ENCODE measurements at regions not wholly inside any gene's neighbourhood (a gene's known extent, or its start where the extent isn't known, plus 50 kb on each side); places are given as distances from the start of the nearest gene placed in this dataset.

DNA sequence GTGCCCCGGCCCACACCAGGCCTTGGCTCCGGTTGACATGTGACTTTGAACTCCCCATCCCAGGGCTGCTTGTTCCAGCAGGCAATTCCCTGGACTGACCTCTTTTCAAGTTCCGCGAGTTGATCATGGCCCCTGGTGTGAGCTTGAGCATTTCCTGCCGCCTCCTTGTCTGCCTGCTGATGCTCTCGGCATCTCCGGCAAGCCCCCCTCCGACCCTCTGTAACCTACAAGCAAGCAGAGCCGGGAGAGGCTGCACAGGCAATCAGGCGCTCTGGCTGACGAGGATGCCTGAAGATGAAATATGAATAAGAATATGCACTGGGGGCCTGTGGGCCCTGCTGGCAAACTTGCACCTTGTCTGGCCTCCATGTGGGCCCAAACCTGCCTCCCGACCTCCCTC, 304.9 kb upstream of the MKI67 start:
- ChIA-PET POLR2A (no interaction called here), CTCF (ENCODE audit: low intra/inter-chr PET ratio) (no interaction called here)

More for the DNA sequence above, 304.9 kb upstream of the MKI67 start:
- Histone ChIP-seq H3K9me1 (ENCODE audit: control insufficient read depth, insufficient read depth, low read length) (no peaks in the 10 kb centered on the region), H2AFZ (ENCODE audit: low read depth, low read length) (no peak overlapping the region), H3K9ac (ENCODE audit: insufficient read depth in 1 of 2, low read depth in 2 of 2, low read length in 2 of 2) (no peak overlapping the region), H4K20me1 (replicated peaks; ENCODE audit: control insufficient read depth, insufficient read depth, low read length) (no peaks in the 10 kb centered on the region), H3K4me1 (replicated peaks in 1 of 2; ENCODE audit: control insufficient read depth in 2 of 2, insufficient read depth in 2 of 2, low read length in 2 of 2) (no peaks in the 10 kb centered on the region), H3K79me2 (ENCODE audit: control insufficient read depth, insufficient read depth, low read length) (no peaks in the 10 kb centered on the region), H3K27me3 (ENCODE audit: control insufficient read depth in 2 of 2, insufficient read depth in 2 of 2, low read length in 2 of 2) (peaks cover 3 to 55% of the 10 kb centered on the region in 2 experiments; a peak in 4 of 5 replicates), H3K36me3 (ENCODE audit: control insufficient read depth, insufficient read depth, low read length) (no peaks in the 10 kb centered on the region), H3K9me3 (replicated peaks; ENCODE audit: control insufficient read depth, insufficient read depth, low read depth, low read length) (no peaks in the 10 kb centered on the region), H3K4me3 (no peak overlapping the region), H3K4me2 (ENCODE audit: insufficient read depth, low read length) (no peak overlapping the region), H3K27ac (ENCODE audit: extremely low read depth, low read depth, low read length) (no peak overlapping the region)
- 2% methylated on average over 12 of the region's 12 CpGs for WGBS (ENCODE audit: insufficient coverage, low coverage, missing lambda C conversion rate)
- no peak for DNase-seq (ENCODE audit: extremely low read depth in 1 of 4, low spot score in 3 of 4)
- TF ChIP-seq ZNF224 (CRISPR knock-in tag; IDR thresholded peaks at IDR 0.05): no peak
- TF ChIP-seq EP300 (IDR thresholded peaks at IDR 0.05; ENCODE audit: low read length): no peak
- TF ChIP-seq THRA (IDR thresholded peaks at IDR 0.05): no peak
- TF ChIP-seq ZNF184 (CRISPR knock-in tag; IDR thresholded peaks at IDR 0.05): no peak
- TF ChIP-seq CBX5 (IDR thresholded peaks at IDR 0.05; ENCODE audit: borderline replicate concordance, low read depth): no peak
- TF ChIP-seq, protein P1, sequence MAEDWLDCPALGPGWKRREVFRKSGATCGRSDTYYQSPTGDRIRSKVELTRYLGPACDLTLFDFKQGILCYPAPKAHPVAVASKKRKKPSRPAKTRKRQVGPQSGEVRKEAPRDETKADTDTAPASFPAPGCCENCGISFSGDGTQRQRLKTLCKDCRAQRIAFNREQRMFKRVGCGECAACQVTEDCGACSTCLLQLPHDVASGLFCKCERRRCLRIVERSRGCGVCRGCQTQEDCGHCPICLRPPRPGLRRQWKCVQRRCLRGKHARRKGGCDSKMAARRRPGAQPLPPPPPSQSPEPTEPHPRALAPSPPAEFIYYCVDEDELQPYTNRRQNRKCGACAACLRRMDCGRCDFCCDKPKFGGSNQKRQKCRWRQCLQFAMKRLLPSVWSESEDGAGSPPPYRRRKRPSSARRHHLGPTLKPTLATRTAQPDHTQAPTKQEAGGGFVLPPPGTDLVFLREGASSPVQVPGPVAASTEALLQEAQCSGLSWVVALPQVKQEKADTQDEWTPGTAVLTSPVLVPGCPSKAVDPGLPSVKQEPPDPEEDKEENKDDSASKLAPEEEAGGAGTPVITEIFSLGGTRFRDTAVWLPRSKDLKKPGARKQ (CRISPR knock-in tag; IDR thresholded peaks at IDR 0.05): no peak
- no peak for TF ChIP-seq ILK (tag; IDR thresholded peaks at IDR 0.05; ENCODE audit: borderline replicate concordance, low read depth)
- TF ChIP-seq TCF15 (CRISPR knock-in tag; IDR thresholded peaks at IDR 0.05): no peak
- TF ChIP-seq ZNF316 (IDR thresholded peaks at IDR 0.05): no peak
- TF ChIP-seq FOXK2 (conservative IDR thresholded peaks at IDR 0.05 in 1 of 2, IDR thresholded peaks at IDR 0.05 in 1 of 2; ENCODE audit: low read depth in 2 of 2): no peak
- no peak for TF ChIP-seq EGR1 (conservative IDR thresholded peaks at IDR 0.05)
- no peak for TF ChIP-seq ETV1 (tag; conservative IDR thresholded peaks at IDR 0.05; ENCODE audit: low read depth)
- no peak for TF ChIP-seq IRF1 (CRISPR knock-in tag; IDR thresholded peaks at IDR 0.05; ENCODE audit: borderline replicate concordance)
- TF ChIP-seq NR4A1 (CRISPR knock-in tag; IDR thresholded peaks at IDR 0.05): no peak
- TF ChIP-seq NR4A1 (tag; IDR thresholded peaks at IDR 0.05): no peak
- TF ChIP-seq POLR2G (IDR thresholded peaks at IDR 0.05; ENCODE audit: low read depth, low read length): no peak
- TF ChIP-seq SRSF3 (IDR thresholded peaks at IDR 0.05; ENCODE audit: insufficient read depth, low read length): no peak
- no peak for TF ChIP-seq HNRNPH1 (optimal IDR thresholded peaks at IDR 0.05; ENCODE audit: low read depth, low read length)
- no peak for FAIRE-seq
- no TSS peak for BruUV-seq (replicated peaks)
- in situ Hi-C loops (cut with MboI) (no loop called here), intact Hi-C loops (cut with micrococcal nuclease) (no loop called here)
- ATAC-seq: no peak

All from K562 (cell line).